Cardiac septum (tissue), 1 donor: ENCODE measurements at regions not wholly inside any gene's neighbourhood (a gene's known extent, or its start where the extent isn't known, plus 50 kb on each side); places are given as distances from the start of the nearest gene placed in this dataset.

Experiments
- DNase-seq: peaks from one replicate; pipeline ENCODE4 v3.0.0-alpha.2; 2020; ENCODE audit warnings: low spot score
- intact Hi-C: fragments of 100-400 bp; cut with DNase I; formaldehyde crosslinking; loops from one replicate; pipeline ENCODE4 v1.14.0; 2022
- donor health status: DM: no; HTN: no; CAD: no.

DNA sequence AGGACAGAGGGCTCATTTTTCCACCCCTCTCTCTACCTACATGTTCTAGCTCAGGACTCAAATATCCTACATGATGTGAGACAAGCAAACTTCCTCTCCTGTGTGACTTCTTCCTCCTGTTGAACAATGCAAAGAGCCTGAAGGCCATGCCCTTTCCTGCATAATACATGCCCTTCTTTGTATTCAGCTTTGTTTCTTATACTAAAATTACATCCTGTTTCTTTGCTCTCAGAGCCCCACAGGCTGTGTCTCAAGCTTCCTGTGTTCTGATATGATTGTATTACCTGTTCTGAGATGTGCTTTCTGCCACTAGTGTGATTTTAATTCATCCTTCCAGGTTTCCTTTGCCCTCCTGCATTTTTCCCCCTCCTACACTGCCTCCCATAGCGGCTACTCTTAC lies 166.4 kb upstream of the AFF2 start:
- intact Hi-C loops: no loop called here
- DNase-seq: no peak

GRCh38 chrX:148337873-148338272 lies 162.5 kb upstream of the AFF2 start:
- DNase-seq: no peak
- intact Hi-C loops: no loop called here

DNA sequence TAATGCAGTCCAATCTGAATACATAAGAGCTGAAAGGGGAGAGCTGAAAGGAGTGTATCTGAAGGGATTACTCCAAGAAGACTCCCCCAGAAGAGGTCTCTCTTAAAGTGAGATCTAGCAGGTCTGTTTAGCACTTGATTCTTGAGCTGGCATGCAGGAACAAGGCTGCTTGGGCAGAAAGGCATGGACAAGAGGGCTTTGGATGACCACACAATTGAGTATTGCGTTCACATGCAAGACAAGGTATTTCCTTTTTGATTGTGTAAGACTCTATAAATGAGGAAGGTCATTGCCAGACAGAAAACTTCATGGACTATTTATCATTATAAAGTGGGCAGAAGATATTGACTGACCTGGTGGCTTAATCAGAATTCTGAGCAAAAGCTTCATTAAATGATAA lies 145.5 kb upstream of the AFF2 start:
- intact Hi-C loops: no loop called here
- DNase-seq: no peak

GRCh38 chrX:148361641-148362040 lies 138.8 kb upstream of the AFF2 start:
- DNase-seq: no peak
- intact Hi-C loops: no loop called here

GRCh38 chrX:148363471-148364235 lies 136.8 kb upstream of the AFF2 start:
- DNase-seq: no peak
- intact Hi-C loops: no loop called here

DNA sequence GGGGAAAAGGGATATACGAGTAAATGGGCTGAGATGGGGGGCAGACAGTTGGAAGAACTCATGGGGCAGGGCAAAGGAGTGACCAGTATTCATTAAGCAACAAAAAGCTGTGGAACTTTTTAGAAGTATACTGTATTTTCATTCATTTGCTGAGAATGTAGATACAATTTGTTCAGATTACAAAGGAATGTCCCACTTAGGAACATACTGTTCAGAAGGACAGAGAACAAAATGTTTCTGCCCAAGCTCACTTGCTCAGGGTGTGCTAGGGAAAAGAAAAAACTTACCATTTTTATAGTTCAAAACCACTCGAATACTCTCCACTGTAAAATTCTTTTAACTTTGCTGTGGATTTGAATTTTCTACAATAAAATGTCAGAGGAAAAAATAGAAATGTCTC lies 135.2 kb upstream of the AFF2 start:
- intact Hi-C loops: no loop called here
- DNase-seq: no peak

DNA sequence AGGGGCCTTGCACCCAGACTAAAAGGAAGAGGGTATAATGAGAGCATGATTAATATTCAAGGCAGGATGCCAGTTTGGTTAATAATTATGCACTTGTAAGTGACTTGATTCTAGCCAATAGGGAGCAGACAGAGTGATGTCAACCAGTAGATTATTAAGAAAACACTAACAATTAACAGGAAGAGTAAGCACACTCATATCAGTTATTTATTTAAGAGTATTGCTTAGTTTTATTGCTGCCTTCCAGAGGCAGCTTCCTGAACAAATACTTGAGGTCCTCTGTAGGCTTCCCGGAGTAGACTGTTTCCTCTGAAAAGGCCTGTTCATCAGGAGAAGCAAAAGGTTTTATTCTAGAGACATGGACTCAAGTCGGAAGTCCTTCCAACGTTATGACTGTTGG lies 129.1 kb upstream of the AFF2 start:
- intact Hi-C loops: no loop called here

DNA sequence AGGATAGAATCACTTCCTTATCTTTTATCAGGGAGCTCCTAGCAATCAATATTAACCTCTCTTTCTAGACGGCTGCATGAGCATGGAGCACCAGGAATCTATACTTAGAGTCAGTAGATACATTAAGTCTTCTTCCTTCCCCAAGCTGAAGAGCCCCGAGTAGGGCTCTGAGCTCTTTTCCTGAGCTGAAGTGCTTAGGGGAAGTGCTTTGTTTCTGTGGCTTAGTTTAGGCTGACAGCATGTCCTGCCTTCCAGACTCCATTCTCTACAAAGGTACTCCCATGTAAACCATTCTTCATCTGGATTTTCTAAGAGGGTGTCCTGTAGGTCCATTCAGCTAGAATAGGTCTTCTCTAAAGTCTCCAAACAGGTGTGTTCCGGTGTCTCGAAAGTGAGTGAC lies 127.5 kb upstream of the AFF2 start:
- DNase-seq: no peak
- intact Hi-C loops: no loop called here

More for the DNA sequence above, 129.1 kb upstream of the AFF2 start:
- no peak for DNase-seq

DNA sequence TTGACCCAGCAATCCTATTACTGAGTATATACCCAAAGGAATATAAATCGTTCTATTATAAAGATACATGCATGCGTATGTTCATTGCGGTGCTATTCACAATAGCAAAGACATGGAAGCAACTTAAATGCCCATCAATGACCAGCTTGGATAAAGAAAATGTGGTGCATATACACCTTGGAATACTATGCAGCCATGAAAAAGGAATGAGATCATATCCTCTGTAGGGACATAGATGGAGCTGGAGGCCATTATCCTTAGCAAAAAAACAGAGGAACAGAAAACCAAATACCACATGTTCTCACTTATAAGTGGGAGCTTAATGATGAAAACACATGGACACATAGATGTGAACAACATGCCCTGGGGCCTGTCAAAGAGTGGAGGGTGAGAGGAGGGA lies 124.1 kb upstream of the AFF2 start:
- no peak for DNase-seq
- intact Hi-C loops: no loop called here

DNA sequence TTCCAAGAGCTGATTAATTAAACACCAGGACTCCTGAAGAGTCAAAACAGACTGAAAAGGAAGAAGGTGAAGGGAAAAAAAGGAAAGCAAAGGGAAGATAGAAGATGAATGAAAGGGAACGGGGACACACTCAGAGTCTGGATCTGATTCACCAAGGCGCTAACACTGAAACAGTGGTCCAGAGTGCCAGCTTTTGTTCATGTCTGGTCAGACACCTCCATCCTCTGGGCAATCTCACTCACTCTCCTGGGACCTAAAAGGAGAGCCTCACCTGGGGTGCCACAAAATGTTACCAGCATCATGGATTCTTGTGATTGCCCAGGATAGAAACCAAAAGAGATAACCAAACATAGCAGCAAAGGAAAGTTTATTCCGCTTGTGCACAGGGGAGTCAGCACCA lies 120.3 kb upstream of the AFF2 start:
- no peak for DNase-seq
- intact Hi-C loops: no loop called here

DNA sequence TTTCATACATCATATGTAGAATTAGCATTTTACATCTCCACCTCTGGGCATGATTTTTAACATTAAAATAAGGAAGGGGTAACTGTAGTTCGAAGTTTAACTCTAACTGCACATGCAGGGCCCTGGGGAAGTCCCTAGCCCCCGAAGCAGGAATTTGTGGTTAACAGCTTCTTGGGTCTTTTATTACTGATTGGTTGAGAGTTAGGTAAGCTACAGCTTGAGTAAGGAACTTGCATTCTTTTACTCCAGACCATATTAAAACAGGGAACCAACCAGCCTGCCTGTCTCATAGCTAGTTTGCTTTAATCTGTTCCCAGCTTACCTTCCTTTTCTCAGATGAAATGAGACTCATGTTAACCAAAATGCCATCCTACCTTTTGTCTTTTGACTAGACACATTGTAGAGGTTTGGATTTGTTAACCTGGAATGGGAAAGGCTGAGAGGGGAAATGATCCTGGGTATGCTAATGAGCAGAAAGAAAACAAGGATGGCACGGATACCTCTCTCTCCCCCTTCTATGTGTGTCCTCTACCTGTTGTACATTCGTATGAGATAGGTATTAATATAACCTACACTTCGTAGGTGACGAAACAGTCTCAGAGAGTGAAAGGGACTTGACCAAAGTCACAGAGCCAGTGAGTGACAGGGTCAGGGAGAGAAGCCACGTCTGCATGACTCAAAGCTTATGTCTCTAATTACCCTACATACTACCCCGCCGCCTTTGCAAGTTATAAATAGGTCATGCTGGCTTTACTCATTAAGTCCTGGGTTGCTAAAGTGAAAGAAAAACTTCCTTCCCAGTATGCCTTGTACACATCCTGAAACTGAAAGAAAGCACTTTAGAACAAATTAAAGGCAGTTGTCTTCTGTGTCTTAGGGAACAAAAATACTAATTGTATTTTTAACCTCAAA lies 119.5 kb upstream of the AFF2 start:
- no peak for DNase-seq
- intact Hi-C loops: no loop called here

DNA sequence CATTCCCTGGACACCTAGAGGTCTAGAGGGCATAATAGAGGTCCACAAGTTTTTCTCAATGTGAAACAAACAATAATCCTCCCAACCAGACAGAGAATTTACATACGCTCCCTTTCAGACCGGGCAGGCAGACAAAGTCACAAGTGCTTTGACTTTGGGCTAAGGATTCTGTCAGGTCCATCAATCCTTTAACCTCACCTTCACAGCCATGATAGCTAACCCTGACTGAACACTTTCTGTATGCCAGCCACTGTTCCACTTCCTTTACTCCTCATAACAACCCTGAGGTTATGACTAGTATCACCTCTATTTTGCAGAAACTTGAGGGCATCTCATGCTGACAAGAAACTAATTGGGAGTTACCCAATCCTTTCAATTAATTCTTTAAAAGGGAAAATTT lies 118.8 kb upstream of the AFF2 start:
- intact Hi-C loops: no loop called here
- DNase-seq: no peak

- no peak for DNase-seq
- intact Hi-C loops: no loop called here
Observed at GRCh38 chrX:148382983-148383382, 117.4 kb upstream of the AFF2 start.

- intact Hi-C loops: no loop called here
- DNase-seq: no peak
Observed at GRCh38 chrX:148385471-148385870, 114.9 kb upstream of the AFF2 start.

DNA sequence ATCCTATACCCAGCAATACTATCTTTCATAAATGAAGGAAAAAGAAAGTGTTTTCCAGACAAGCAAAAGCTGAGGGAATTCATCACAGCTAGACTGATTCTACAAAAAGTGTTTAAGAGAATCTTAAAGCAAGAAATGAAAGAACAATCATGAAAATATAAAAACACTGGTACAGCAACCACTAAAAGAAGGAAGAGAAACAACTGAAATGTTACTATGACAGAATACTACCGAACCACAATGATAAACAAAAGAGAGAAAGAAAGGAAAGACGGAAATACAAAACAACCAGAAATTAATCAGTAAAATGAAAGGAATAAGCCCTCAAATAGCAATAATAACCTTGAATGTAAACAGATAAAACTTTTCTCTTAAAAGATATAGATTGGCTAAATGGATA lies 110.8 kb upstream of the AFF2 start:
- intact Hi-C loops: no loop called here
- DNase-seq: no peak

DNA sequence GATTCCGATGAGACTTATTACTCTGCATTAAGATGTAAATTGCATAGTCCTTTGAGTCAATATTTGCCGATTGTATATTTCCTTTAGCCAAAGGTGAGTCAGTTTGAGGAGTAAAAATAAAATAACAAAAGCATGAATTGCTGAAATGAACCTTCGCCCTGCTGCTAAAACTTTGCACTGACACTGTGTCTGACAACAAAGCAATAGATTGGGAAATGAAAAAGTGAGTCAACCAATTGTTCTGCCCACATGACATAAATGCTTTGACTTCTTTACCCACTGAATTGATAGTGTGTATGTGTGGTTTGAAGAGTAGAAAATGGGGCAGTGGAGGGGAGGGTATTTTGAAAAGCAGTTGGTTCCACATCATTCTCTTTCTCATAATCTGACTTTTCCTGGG lies 88.4 kb upstream of the AFF2 start:
- DNase-seq: no peak
- intact Hi-C loops: no loop called here

DNA sequence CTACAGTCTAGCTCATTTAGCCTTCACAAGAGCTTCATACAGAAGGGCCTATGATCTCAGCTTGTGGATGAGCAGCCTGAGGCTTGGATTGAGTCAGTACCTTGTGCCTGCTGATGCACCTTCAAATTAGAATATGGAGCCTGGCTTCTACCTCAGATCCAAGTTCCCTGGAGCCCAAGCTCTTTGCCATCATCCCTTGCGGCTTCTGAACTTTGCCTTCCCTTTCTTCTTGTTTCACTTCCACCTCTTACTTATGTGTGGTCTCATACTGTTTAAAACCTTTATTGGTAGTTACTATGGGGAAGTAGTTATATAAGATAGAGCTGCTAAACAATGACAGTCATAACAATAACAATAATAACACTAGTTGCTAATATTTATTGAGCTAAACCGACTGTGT lies 84.3 kb upstream of the AFF2 start:
- intact Hi-C loops: no loop called here
- no peak for DNase-seq

- intact Hi-C loops: no loop called here
- DNase-seq: no peak
Observed at GRCh38 chrX:148416931-148417330, 83.5 kb upstream of the AFF2 start.

DNA sequence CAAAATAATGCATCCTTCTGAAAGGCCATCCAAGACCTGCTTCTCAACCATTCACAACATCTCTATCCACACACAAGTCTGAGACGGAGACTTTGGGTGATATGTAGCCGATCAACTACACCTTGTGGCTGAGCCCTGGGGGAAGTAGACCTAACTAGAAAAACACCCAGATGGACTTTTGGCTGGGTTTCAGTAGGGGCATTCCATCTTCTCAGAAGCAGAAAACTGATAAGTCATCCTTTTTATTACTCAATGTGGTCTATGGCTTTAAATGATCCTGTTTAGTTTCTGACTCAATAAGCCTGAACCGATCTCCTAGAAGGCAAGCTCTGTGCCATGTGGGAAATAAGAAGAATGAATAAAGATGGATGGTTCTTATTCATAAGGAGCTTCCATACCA lies 82.5 kb upstream of the AFF2 start:
- no peak for DNase-seq
- intact Hi-C loops: no loop called here

DNA sequence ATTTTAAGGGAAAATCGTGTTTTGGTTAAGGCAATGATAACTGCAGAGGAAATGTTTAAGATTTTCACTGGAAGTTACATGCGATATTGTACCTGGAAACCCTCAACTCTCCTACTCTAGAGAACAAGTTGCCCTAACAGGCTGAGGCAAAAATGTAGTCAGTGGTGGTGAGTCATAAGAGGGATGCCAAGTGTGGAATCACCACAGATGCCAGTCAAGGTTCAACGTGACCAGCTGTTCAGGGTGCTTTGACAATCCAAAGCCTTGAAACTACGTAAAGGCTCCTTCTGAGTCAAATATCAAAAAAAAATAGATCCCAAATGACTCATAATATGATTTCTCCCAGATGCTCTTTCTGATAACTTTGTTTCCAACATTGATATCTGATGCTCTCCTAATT lies 77.9 kb upstream of the AFF2 start:
- no peak for DNase-seq
- intact Hi-C loops: no loop called here

DNA sequence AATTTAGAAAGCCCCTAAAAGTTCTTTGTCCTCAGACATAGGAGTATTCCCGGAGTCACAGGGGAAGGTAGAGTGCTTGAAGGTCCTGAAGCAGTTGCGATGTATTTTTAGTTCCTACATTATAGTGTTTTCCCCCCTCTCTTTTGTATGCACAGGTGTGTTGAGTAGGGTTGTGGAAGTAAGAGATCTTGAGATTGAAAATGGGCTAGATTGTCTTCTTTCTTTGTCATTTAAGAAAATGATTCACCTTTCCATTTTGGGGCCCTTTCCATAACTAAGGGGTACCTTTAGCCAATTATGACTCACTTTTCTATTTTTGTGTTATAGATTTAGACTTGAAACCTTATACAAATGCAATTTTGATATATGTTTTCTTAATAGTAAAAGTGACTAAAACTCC lies 75.8 kb upstream of the AFF2 start:
- DNase-seq: no peak
- intact Hi-C loops: no loop called here
